Tibial nerve (tissue), 4 donors: ENCODE measurements at regions not wholly inside any gene's neighbourhood (a gene's known extent, or its start where the extent isn't known, plus 50 kb on each side); places are given as distances from the start of the nearest gene placed in this dataset.

ENCODE experiments used
- EP300 ChIP-seq, 2 donors: sonication (generic); formaldehyde crosslinking; IDR thresholded peaks; one replicate each; pipeline ENCODE4 v1.6.1; 2017; ENCODE audit warnings: antibody characterized with exemption in 2 of 2, mild to moderate bottlenecking in 1 of 2
- TF ChIP-seq, protein P1 (sequence below), 5 experiments: fragments of 200-600 bp in 3 of 5; fragments of 450-650 bp in 2 of 5; sonication (generic) in 3 of 5; IDR thresholded peaks; one replicate each; pipeline ENCODE4 v1.5.1; 2016 to 2019; ENCODE audit warnings: antibody characterized with exemption in 5 of 5, mild to moderate bottlenecking in 3 of 5, moderate library complexity in 2 of 5

- TF ChIP-seq, protein P1, sequence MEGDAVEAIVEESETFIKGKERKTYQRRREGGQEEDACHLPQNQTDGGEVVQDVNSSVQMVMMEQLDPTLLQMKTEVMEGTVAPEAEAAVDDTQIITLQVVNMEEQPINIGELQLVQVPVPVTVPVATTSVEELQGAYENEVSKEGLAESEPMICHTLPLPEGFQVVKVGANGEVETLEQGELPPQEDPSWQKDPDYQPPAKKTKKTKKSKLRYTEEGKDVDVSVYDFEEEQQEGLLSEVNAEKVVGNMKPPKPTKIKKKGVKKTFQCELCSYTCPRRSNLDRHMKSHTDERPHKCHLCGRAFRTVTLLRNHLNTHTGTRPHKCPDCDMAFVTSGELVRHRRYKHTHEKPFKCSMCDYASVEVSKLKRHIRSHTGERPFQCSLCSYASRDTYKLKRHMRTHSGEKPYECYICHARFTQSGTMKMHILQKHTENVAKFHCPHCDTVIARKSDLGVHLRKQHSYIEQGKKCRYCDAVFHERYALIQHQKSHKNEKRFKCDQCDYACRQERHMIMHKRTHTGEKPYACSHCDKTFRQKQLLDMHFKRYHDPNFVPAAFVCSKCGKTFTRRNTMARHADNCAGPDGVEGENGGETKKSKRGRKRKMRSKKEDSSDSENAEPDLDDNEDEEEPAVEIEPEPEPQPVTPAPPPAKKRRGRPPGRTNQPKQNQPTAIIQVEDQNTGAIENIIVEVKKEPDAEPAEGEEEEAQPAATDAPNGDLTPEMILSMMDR (IDR thresholded peaks at IDR 0.05) = no peak
- TF ChIP-seq EP300 (IDR thresholded peaks at IDR 0.05) = no peak
Measured at GRCh38 chr5:90301248-90301647, 108.3 kb downstream of the CETN3 start.
